Fibroblast of lung (primary cell): ENCODE measurements at regions not wholly inside any gene's neighbourhood (a gene's known extent, or its start where the extent isn't known, plus 50 kb on each side); places are given as distances from the start of the nearest gene placed in this dataset.

Experiments used
- CTCF ChIP-seq, 2 donors: IDR thresholded peaks in 1 of 2; conservative IDR thresholded peaks in 1 of 2; 1 replicate in 1 of 2; 2 replicates in 1 of 2; pipeline ENCODE4 v1.5.1; 2011 to 2012; ENCODE audit warnings: low read length in 2 of 2, control low read depth in 1 of 2, inconsistent platforms in 1 of 2, low read depth in 1 of 2, mild to moderate bottlenecking in 1 of 2
- EZH2 ChIP-seq: IDR thresholded peaks from 2 replicates; pipeline ENCODE4 v1.5.1; 2012; ENCODE audit warnings: low read length, control low read depth, mild to moderate bottlenecking; ENCODE audit errors: missing control alignments

DNA sequence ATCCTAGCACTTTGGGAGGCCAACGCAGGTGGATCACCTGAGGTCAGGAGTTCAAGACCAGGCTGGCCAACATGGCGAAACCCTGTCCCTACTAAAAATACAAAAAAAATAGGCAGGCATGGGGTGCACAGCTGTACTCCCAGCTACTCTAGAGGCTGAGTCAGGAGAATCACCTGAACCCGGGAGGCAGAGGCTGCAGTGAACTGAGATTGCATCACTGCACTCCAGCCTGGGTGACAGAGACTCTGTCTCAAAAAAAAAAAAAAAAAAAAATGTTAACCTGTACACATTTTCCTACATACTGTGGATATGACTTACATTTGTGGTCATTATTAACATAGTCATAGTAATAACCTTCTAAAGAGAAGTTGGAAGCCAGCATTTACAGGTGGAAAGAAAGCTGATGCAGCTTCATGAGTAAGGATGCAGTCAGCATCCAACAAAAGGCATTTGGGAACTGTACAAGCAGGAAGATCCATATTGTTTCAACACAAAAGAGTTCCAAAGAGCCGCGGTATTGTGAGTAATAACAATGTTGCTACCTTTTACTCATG lies 186.2 kb downstream of the GPX5 start:
- TF ChIP-seq CTCF (conservative IDR thresholded peaks at IDR 0.05 in 1 of 2, IDR thresholded peaks at IDR 0.05 in 1 of 2; ENCODE audit: low read depth in 1 of 2, low read length in 2 of 2) = no peak
- TF ChIP-seq EZH2 = no peak
